KBM-7 (cell line): ENCODE measurements at regions not wholly inside any gene's neighbourhood (a gene's known extent, or its start where the extent isn't known, plus 50 kb on each side); places are given as distances from the start of the nearest gene placed in this dataset.
"Not testable (repeated sequence)": the region's sequence is repeated elsewhere in the genome, so short reads cannot be mapped to it uniquely, and the experiment has no call there.

Source experiments
- DNase-seq: peaks from one replicate; pipeline ENCODE4 v3.0.0-alpha.2; 2015
- in situ Hi-C: fragments of 300-500 bp; cut with MboI; formaldehyde crosslinking; loops from 2 replicates; pipeline ENCODE4 v1.14.3; 2020; ENCODE audit warnings: low sequenced_read_pairs, low pct_unique_long_range_greater_than_20kb, mixed read lengths

DNA sequence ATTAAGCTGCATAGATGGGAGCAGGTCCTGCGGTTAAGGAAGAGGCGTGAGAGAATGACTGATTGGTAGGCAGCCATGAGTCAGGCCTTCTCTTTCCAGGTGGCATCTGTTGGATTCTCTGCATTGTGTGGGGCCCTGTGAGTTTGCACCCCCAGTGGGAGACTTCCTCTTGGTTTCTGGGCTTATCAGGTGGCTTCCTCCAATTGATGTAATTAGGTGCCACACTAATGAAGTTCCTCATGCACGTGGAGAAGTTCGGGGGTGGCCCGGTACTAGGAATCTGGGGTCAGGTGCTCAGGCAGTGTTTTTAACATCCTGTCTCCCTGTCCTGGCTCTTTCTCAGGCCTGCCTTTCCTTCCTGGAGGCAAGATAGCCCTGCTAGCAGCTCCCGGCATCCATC lies 765.1 kb upstream of the TMEM132C start:
- no peak for DNase-seq
- in situ Hi-C loops = no loop called here

DNA sequence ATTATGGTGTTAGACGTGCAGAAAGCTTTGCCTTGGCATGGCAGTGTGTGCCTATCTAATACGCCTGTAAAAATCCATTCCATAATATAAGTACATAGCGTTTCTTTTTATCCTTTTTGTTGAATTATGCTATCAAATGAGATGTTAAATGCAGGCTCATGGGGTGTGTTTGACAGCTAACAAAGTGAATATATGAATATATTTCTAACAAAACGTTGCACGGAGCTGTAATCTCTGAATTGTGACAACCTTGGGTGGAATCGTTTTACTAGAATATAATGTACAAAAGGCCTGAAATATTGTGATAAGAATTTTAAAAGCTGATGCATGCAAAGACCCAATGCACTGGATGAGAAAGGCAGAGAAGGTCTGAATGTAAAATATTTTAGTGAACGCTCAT lies 763.7 kb upstream of the TMEM132C start:
- in situ Hi-C loops = no loop called here

DNA sequence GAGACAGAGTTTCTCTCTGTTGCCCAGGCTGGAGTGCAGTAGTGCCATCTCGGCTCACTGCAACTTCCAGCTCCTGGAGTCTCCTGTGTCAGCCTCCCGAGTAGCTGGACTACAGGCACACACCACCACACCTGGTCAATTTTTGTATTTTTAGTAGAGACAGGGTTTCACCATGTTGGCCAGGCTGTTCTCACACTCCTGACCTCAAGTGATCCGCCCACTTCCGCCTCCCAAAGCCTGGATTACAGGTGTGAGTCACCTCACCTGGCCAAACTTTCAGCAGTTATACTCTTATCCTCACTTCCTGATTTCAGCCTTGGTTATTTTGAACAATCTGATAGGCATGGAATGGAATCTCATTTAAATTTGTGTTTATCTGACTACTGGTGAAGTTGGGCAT lies 763.0 kb upstream of the TMEM132C start:
- in situ Hi-C loops = not testable (repeated sequence)

More for the DNA sequence above, 763.7 kb upstream of the TMEM132C start:
- DNase-seq = no peak

DNA sequence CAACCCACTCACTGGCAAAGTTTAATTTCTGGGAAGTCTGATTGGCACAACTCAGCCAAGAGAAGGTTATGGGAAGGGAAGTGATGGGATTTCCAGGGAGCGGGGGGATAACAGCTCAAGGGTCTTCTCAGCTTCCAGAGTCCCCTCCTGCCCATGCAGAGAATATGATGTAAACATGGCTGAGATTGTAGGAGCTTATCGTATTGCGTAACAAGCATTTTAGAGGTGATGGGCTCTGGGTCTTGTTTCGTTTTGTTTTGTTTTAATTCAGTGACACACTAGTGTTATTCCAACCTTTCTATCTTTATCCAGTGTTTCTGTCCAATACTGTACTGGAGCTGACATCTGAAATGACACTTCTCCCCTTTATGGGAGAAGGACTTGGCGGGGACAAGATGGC lies 762.1 kb upstream of the TMEM132C start:
- DNase-seq = no peak
- in situ Hi-C loops = no loop called here

More for the DNA sequence above, 763.0 kb upstream of the TMEM132C start:
- DNase-seq = not testable (repeated sequence)

DNA sequence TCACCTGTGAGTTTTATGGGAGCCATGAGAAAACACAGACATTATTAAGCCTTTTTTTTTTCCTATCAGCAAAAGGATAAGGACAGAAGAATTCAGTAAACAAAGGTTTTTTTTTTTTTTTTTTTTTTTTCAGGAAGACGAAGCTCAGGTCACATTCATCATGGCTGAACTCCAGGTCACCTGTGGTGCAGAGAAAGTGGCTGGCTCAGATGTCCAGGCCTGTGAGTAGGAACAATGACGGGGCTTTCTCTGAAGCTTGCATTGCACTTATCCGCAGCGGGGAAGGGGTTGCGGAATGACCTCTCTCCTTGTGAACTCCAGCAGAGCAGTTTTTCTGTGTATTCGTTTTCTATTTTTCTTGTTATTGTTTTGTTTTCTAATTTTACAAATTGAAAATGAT lies 759.6 kb upstream of the TMEM132C start:
- DNase-seq = no peak

DNA sequence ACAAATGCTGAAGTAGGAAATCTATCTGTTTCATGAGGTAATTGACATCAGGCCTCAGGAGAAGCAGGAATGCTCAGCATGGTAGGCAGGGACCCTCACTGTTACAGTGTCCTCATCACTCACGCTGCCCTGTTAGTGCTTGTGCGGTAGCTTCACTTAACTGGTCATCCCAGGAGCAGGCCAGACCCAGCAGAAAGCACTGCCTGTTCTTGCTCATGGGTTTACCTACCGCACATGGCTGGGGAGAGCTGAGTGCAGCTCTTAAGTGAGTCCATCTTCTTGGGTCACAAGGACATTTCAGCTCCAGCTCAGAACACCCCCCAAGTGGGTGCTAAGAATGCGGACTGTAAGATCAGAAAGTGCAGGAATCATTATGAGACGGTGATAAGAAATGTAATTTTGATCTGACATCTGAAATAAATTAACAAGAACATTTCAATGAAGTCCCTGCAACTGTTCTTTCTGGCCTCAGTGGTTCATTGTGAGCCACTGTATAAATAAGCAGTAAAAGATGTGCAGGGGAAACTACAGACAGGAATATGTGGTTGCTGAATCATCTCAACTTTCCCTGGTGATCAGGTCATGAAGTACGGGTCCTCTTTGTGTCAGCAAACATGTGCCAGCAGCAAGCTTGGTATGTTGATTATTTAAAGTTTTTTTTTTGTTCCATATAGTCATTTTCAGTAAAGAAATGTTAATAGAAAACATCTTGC lies 757.7 kb upstream of the TMEM132C start:
- DNase-seq = no peak
- in situ Hi-C loops = no loop called here

More for the DNA sequence above, 759.6 kb upstream of the TMEM132C start:
- in situ Hi-C loops = no loop called here

DNA sequence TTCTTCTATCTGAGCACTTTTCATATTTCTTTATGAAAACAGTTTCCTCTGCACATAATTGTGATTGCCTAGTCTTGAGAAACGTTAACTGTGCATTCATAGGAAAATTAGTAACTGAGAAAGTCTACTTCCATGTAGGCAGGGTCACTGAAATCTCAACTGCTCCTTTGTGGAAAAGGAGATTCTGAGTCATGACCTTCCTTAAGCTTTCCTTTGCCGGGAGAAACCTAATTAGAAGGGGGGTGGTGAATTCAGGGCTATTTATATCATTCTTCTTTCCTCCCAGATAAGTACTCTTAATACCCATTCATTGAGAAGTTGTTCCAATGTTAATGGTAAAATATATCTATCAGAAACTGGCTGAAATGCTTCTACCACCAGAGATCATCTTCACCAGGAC lies 751.0 kb upstream of the TMEM132C start:
- in situ Hi-C loops = no loop called here
- no peak for DNase-seq

DNA sequence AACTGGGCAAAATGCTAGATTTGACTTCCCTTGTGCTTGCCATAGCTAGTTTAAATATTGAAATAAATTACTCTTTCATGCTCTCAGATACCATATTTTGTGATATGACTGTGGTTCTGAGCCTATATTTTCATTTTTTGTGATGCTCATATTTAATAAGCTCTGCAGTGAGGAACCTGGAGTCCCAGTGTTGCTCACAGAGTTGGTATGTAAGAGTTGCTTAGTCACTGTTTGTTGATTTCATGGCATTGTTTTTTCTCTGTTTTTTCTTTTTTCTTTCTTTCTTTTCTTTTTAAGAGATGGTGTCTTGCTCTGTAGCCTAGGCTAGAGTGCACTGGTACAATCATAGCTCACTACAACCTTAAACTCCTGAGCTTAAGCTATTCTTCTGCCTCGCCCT lies 750.5 kb upstream of the TMEM132C start:
- no peak for DNase-seq
- in situ Hi-C loops = no loop called here

DNA sequence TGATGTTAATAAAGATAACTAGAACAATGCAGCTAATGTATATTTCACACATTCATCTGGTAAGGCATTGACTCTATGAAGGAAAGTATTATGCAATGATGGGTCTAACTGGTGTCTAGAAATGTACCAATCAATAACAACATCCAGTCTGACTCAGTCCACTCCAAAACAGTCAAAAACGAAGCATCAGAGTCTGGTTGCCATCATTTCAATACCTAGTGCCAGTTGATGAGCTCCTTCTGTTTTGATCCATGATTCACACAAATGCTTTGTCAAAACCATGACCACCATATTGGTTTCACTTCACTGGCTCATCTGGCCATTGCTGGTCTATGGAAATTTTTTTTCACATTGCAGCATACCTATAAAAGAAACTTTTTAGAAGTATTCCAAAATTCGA lies 747.2 kb upstream of the TMEM132C start:
- in situ Hi-C loops = no loop called here
- no peak for DNase-seq

DNA sequence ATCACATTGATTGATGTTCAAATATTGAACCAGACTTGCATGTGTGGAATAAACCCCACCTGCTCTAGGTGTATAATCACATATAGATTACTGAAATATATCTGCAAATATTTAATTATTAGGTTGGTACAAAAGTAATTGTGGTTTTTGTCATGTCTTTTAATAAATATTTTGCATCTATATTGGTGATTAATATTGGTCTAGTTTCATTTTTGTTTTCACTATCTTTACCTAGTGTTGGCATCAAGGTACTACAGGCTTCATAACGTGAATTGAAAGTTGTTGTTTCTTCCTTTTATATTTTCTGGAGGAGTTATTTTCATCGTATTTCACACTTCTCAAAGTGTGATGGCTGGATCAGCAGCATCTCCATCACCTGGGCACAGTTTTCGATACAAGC lies 740.0 kb upstream of the TMEM132C start:
- in situ Hi-C loops = no loop called here
- no peak for DNase-seq

DNA sequence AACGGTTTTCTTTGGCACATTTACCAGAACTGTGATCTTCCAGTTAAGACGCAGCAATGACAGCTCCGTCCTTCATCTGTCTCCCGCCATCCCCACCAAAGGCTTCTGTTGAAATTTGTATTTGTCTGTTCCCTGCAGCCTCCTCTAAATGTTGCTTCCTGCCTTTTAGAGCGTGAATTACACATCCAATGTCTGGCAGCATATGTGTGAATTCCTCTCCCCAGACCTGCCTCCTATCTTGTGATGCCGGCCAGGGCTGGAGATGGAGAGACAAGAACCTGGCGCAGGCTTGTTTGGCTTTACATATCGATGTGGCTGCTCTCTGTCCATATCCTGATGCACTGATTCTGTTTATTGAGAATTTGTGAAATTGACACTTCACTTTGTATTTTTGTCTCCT lies 738.4 kb upstream of the TMEM132C start:
- in situ Hi-C loops = no loop called here
- DNase-seq = no peak

DNA sequence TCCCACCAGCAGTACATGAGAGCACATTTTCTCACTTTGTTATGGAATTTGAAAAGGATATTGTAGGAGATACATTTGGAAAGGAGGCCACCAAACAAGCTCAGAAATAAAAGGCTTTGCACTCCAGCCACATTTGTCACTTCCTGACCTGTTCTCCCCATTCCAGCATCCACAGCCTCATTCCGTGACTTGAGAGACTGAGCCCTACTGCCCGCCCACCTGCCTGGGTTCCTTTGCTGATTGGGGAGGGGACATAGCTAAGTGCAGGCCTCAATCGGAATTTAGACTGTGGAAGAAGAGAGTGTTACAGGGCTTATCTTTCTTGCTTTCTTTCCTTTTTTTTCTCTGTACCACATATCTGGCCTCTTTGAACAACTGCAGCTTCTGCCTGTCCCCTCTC lies 735.4 kb upstream of the TMEM132C start:
- in situ Hi-C loops = no loop called here
- DNase-seq = no peak

DNA sequence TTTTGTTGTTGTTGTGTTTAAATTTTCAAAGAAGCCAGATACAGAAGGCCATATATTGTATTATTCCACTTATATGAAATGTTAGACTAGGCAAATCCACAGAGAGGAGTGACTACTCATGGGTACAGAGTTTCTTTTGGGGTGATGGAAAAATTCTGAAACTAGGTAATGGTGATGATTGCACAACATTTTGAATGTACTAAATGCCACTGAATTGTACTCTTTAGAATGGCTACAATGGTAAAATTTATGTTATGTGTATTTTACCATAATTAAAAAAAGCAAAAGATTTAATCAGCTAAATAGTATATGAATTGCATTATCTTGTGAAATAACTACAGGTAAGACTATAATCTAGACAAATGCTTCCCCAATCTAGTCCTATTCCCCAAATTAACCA lies 733.6 kb upstream of the TMEM132C start:
- in situ Hi-C loops = no loop called here
- DNase-seq = no peak

DNA sequence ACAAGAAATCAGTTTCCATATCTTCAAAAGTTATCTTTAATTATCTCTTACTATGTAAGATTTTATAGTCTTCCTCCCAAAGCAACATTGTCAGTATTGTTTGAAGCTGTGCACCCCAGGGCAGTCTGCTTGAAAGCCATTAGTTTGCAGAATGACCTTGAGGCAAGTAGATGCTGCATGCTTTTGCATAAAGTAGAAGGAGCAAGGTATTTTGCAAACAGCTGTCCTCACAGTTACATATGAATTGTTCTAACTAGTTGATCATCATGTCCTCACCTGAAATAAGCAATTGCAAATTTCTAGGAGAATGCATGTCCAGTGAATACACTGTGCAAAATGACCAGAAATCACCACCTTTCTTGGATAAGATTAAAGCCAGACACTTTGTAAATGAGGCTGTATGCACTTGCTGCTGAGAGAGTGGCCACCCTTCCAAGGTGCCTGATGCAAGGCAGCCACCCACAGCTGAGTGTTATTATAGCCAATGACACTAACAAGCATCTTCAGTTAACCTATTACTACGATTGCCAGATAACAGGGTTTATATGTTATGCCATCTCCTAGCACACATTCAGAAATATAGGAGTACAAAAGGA lies 730.0 kb upstream of the TMEM132C start:
- no peak for DNase-seq
- in situ Hi-C loops = no loop called here

DNA sequence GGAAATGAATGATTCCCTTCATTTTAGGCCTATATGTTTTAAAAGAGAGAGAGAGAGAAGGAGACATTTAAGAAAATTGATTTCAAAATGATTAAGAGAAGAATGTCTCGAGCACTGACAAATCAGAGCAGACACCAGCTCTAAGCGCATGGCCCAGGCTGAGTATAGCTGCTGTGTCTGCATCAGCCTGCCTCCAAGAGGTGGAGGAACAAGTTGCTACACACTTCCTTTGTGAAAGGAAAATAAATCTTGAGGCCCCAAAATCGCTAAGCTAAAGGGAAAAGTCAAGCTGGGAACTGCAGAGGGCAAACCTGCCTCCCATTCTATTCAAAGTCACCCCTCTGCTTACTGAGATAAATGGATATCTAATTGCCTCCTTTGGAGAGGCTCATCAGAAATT lies 728.7 kb upstream of the TMEM132C start:
- no peak for DNase-seq
- in situ Hi-C loops = no loop called here

DNA sequence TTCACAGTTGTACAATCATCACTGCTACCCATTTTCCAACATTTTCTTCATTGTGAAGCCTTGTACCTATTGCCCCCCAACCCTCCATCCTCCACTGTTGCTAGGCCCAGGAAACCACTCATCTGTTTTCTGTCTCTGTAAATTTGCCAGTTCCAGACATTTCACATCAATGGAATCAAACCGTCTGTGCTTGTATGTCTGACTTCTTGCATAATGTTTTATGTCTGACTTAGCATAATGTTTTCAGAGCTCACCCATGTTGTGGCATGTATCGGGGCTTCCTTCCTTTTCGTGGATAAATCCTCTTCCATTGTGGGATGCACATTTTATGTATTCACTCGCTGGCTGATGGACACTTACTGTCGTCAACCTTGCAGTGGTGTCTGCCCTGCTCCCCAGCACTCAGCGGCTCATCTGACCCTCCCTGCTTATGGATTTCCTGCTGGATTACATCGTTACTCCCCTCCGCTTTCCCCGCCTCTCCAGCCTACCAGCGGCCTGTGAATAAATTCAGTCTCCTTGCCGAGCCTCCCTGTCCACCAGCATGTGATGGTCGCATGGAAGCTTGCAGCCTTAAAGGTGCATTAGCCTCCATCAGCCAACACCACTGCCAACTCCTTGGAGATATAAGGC lies 727.6 kb upstream of the TMEM132C start:
- DNase-seq = no peak
- in situ Hi-C loops = no loop called here

DNA sequence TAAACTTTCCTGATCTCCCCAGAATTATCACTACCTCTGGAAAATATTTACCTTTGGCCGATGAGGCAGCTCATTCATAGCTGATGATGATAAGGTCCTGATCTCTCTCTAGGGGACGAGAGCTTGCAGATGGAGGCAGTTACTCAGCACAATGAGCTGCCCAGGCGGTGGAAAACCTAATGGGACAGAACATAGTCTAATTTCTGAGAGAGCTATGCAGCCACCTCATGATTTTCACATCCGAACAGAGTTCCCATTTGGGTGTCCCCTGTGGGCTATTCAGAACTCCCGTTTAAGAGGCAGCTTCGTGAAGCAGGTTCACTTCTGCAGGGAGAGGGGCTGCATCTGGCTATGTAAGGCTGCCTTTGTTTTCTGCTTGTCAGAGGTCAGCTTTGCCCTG lies 724.6 kb upstream of the TMEM132C start:
- in situ Hi-C loops = no loop called here

DNA sequence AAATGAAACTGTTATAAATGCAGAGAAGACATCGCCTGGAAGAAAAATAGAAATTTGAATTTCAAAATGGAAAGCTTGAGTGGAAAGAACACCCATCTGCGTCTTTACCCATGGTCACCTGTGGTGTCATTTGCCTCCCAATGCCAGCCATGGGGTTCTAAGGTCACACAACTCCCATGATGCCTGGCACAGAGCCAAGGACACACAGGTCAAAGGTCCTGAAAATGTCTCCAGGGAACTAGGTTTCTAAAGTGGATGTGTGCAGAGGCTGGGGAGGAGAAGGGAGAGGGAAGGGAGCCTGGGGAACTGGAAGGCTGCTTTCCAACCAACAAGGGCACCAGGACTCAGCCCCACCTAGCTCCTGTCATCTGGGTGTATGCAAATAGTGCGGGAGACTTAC lies 724.0 kb upstream of the TMEM132C start:
- in situ Hi-C loops = no loop called here
- DNase-seq = no peak

More for the DNA sequence above, 724.6 kb upstream of the TMEM132C start:
- no peak for DNase-seq

DNA sequence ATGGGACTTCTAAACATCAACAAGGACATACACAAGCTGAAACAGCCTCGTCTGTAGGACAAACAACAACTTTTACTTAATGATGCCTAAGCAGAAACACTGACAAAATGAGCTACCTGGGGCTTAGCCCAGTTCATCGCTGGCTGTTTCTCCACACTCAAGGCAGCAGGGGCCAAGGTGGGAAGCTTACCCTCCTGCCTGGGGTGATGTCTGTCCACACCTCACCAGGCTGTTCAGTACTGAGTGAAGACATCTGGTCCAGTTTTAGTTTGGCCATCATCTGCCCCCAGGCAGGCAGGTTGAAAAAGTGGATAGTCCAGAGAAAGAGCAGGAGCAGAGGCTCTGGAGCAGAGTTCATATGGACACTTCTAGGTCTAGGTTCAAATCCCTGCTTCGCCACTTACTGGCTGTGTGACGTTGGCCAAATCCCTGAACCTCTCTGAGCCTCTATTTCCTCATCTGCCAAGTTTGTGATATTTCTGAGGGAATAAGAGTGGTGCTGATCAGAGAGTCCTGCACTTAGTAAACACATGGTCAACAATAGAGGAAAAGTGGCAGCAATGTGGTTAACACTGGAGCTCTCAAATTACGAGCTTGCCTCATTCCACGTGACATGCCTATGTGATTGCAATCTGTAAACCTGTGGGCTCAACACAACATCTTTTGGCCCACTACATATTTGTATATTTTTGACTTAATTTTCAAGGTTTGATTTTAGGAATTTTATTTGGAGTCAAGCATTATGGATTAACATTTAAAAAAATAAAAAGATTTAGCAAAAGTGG lies 720.1 kb upstream of the TMEM132C start:
- DNase-seq = no peak
- in situ Hi-C loops = no loop called here

DNA sequence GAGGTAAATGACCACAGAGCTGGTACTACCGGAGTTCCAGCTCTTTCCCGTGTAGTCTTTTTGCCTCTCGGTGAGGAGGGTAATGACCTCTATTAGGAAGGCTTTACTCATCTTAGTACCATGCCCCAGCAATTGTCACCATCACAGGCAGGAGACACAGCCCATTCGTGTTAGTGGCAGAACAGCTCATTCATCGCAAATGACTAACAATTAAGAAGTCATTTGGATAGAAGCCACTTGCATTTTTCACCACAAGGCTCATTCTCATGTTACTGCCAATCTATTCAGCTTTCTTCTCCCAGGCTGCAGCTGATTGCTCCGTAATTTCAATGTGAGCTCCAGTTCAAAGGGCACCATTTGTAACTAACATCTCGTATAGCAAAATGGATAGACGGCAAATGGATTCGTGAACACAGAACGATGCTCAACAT lies 718.8 kb upstream of the TMEM132C start:
- no peak for DNase-seq
- in situ Hi-C loops = no loop called here
